ENCODE measurements at regions not wholly inside any gene's neighbourhood (a gene's known extent, or its start where the extent isn't known, plus 50 kb on each side); places are given as distances from the start of the nearest gene placed in this dataset.

GRCh38 chr10:53003094-53003493 lies 230.5 kb upstream of the MBL2 start:
- DNase-seq (ENCODE audit: low read depth in 1 of 2, low spot score in 1 of 2) (no peak), FAIRE-seq (no peak), ATAC-seq (no peak)
- no peak overlapping the region for H3K27ac ChIP-seq
- TF ChIP-seq CBX2 (IDR thresholded peaks at IDR 0.05; ENCODE audit: borderline replicate concordance, low read depth) = no peak
- TF ChIP-seq GATA3 (IDR thresholded peaks at IDR 0.05; ENCODE audit: borderline replicate concordance) = no peak
- TF ChIP-seq MAFK (IDR thresholded peaks at IDR 0.05; ENCODE audit: partially characterized antibody) = no peak
- no peak for TF ChIP-seq KDM1A (IDR thresholded peaks at IDR 0.05; ENCODE audit: low read depth)
- H3K4me1 ChIP-seq = no peaks in the 10 kb centered on the region
- CTCF ChIA-PET = interaction anchor here (1.6 kb wide), 1 partner anchor 10 kb away, joined by 4 read pairs; no protein-coding TSS in a partner anchor
- POLR2A ChIA-PET = no interaction called here
- no peak overlapping the region for H3K4me3 ChIP-seq
- H3K4me2 ChIP-seq = no peak overlapping the region
- H3K9me3 ChIP-seq = no peaks in the 10 kb centered on the region
- WGBS (ENCODE audit: missing lambda C conversion rate) = 41% methylated on average over 5 of the region's 5 CpGs

- 22% methylated on average over 2 of the region's 2 CpGs for WGBS (ENCODE audit: missing lambda C conversion rate)
- no peak overlapping the region for H3K4me2 ChIP-seq
- H3K27ac ChIP-seq = no peak overlapping the region
- CTCF ChIA-PET = no interaction called here
- FAIRE-seq (no peak), ATAC-seq (no peak), DNase-seq (ENCODE audit: low read depth in 1 of 2, low spot score in 1 of 2) (no peak)
- H3K9me3 ChIP-seq = no peaks in the 10 kb centered on the region
- POLR2A ChIA-PET = no interaction called here
- H3K4me3 ChIP-seq = no peak overlapping the region
- no peaks in the 10 kb centered on the region for H3K4me1 ChIP-seq
- no peak for TF ChIP-seq BCL3 (IDR thresholded peaks at IDR 0.05)
- TF ChIP-seq JUN (IDR thresholded peaks at IDR 0.05) = no peak
- TF ChIP-seq CEBPB (IDR thresholded peaks at IDR 0.05) = no peak
- TF ChIP-seq EP300 (IDR thresholded peaks at IDR 0.05) = no peak
- TF ChIP-seq CHD2 (IDR thresholded peaks at IDR 0.05; ENCODE audit: low read length, partially characterized antibody) = no peak
- no peak for TF ChIP-seq GATA3 (IDR thresholded peaks at IDR 0.05; ENCODE audit: borderline replicate concordance)
- no peak for TF ChIP-seq SMC3 (IDR thresholded peaks at IDR 0.05)
- no peak for TF ChIP-seq CBX8 (IDR thresholded peaks at IDR 0.05)
- TF ChIP-seq FOSL2 (IDR thresholded peaks at IDR 0.05) = no peak
- TF ChIP-seq FOSL2 (CRISPR knock-in tag; IDR thresholded peaks at IDR 0.05) = no peak
- TF ChIP-seq PBX3 (IDR thresholded peaks at IDR 0.05) = no peak
- TF ChIP-seq RFX5 (IDR thresholded peaks at IDR 0.05) = no peak
- no peak for TF ChIP-seq MAX (IDR thresholded peaks at IDR 0.05)
- no peak for TF ChIP-seq HOXB13 (CRISPR knock-in tag; IDR thresholded peaks at IDR 0.05; ENCODE audit: low read depth)
Observed at GRCh38 chr10:52999681-53000080, 227.1 kb upstream of the MBL2 start.

GRCh38 chr10:52999258-52999657 lies 226.7 kb upstream of the MBL2 start:
- TF ChIP-seq EP300 (IDR thresholded peaks at IDR 0.05) = no peak
- TF ChIP-seq FOSB (CRISPR knock-in tag; IDR thresholded peaks at IDR 0.05) = no peak
- TF ChIP-seq JUN (IDR thresholded peaks at IDR 0.05) = no peak
- no peak for TF ChIP-seq NR3C1 (IDR thresholded peaks at IDR 0.05)
- TF ChIP-seq ZFP36 (IDR thresholded peaks at IDR 0.05; ENCODE audit: borderline replicate concordance, partially characterized antibody) = no peak
- TF ChIP-seq ZSCAN20 (CRISPR knock-in tag; IDR thresholded peaks at IDR 0.05) = no peak
- no peak for TF ChIP-seq JUNB (IDR thresholded peaks at IDR 0.05)
- no peak for TF ChIP-seq CHD2 (IDR thresholded peaks at IDR 0.05; ENCODE audit: low read length, partially characterized antibody)
- no peak for TF ChIP-seq KDM1A (IDR thresholded peaks at IDR 0.05; ENCODE audit: low read depth)
- TF ChIP-seq E2F6 (IDR thresholded peaks at IDR 0.05; ENCODE audit: borderline replicate concordance, low read depth) = no peak
- TF ChIP-seq CHD4 (IDR thresholded peaks at IDR 0.05; ENCODE audit: borderline replicate concordance) = no peak
- no peak for TF ChIP-seq ELK1 (IDR thresholded peaks at IDR 0.05; ENCODE audit: low read depth, low read length)
- no peak for TF ChIP-seq HES2 (IDR thresholded peaks at IDR 0.05)
- TF ChIP-seq MYC (IDR thresholded peaks at IDR 0.05; ENCODE audit: borderline replicate concordance, low read length) = no peak
- no peak for TF ChIP-seq HOXB5 (CRISPR knock-in tag; IDR thresholded peaks at IDR 0.05)
- no peak for TF ChIP-seq RAD21 (conservative IDR thresholded peaks at IDR 0.05 in 1 of 2, IDR thresholded peaks at IDR 0.05 in 1 of 2)
- no peak for TF ChIP-seq FOXS1 (CRISPR knock-in tag; IDR thresholded peaks at IDR 0.05)
- no peak for TF ChIP-seq CTCF (IDR thresholded peaks at IDR 0.05)
- no peak for TF ChIP-seq NPAS2 (CRISPR knock-in tag; IDR thresholded peaks at IDR 0.05; ENCODE audit: borderline replicate concordance)
- ChIA-PET POLR2A (no interaction called here), CTCF (no interaction called here)
- DNase-seq (ENCODE audit: low read depth in 1 of 2, low spot score in 1 of 2) (no peak), ATAC-seq (no peak), FAIRE-seq (no peak)
- Histone ChIP-seq H3K4me1 (no peaks in the 10 kb centered on the region), H3K4me2 (no peak overlapping the region), H3K9me3 (no peaks in the 10 kb centered on the region), H3K4me3 (no peak overlapping the region), H3K27ac (no peak overlapping the region)
- 17% methylated on average over 2 of the region's 2 CpGs for WGBS (ENCODE audit: missing lambda C conversion rate)

Data from A549 (cell line).